Ishikawa (cell line): ENCODE measurements at regions not wholly inside any gene's neighbourhood (a gene's known extent, or its start where the extent isn't known, plus 50 kb on each side); places are given as distances from the start of the nearest gene placed in this dataset.

Experiments
- CEBPB ChIP-seq: IDR thresholded peaks from 2 replicates; pipeline ENCODE4 v1.6.1; 2012
- NFIC ChIP-seq: IDR thresholded peaks from 2 replicates; pipeline ENCODE4 v1.6.1; 2012
- TAF1 ChIP-seq: IDR thresholded peaks from 2 replicates; pipeline ENCODE4 v1.6.1; 2012; ENCODE audit warnings: low read depth, mild to moderate bottlenecking
- TEAD4 ChIP-seq: IDR thresholded peaks from 2 replicates; pipeline ENCODE4 v1.6.1; 2012
- TF ChIP-seq, protein P1 (sequence below): IDR thresholded peaks from 2 replicates; pipeline ENCODE4 v1.6.1; 2012; ENCODE audit warnings: low read depth, mild to moderate bottlenecking
- TF ChIP-seq, protein P2 (sequence below): IDR thresholded peaks from 2 replicates; pipeline ENCODE4 v1.6.1; 2012

DNA sequence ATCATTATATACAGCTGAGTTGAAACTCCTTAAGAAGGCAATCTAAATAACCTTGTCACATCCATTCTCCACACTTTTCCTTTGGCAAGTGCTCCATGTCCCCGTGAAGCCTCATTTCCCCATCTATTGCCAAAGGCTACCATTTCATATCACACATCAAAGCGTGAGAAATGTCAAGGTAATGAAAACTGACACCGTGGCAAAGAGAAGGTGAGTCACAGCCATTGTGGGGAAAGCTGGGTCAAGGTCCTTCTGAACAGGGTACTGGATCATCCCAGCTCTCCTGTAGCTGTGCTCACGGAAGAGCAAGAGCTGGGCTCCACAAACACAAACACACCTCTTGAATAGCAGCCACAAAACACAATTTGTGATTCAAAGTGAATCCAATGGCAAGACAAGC, 58.2 kb upstream of the REG3G start:
- TF ChIP-seq TAF1 = no peak
- no peak for TF ChIP-seq CEBPB
- TF ChIP-seq TEAD4 = no peak
- TF ChIP-seq, protein P1, sequence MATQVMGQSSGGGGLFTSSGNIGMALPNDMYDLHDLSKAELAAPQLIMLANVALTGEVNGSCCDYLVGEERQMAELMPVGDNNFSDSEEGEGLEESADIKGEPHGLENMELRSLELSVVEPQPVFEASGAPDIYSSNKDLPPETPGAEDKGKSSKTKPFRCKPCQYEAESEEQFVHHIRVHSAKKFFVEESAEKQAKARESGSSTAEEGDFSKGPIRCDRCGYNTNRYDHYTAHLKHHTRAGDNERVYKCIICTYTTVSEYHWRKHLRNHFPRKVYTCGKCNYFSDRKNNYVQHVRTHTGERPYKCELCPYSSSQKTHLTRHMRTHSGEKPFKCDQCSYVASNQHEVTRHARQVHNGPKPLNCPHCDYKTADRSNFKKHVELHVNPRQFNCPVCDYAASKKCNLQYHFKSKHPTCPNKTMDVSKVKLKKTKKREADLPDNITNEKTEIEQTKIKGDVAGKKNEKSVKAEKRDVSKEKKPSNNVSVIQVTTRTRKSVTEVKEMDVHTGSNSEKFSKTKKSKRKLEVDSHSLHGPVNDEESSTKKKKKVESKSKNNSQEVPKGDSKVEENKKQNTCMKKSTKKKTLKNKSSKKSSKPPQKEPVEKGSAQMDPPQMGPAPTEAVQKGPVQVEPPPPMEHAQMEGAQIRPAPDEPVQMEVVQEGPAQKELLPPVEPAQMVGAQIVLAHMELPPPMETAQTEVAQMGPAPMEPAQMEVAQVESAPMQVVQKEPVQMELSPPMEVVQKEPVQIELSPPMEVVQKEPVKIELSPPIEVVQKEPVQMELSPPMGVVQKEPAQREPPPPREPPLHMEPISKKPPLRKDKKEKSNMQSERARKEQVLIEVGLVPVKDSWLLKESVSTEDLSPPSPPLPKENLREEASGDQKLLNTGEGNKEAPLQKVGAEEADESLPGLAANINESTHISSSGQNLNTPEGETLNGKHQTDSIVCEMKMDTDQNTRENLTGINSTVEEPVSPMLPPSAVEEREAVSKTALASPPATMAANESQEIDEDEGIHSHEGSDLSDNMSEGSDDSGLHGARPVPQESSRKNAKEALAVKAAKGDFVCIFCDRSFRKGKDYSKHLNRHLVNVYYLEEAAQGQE = no peak

DNA sequence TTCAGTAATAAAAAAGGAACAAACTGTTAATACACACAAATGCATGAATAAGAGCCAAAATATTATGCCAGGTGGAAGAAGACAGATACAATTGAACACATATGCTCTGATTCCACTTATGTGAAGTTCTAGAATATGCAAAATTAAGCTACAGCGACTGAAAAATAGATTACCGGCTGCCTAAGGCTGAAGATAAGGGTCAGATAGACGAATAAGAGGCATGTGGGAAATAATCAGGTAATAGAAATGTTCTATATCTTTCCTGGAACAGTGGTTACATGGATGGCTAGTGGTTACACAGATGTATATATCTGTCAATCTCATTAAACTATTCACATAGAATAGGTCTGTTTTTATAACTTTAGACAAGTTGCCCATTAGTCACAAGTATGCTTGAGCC, 51.9 kb upstream of the REG3G start:
- TF ChIP-seq NFIC = no peak
- TF ChIP-seq, protein P2, sequence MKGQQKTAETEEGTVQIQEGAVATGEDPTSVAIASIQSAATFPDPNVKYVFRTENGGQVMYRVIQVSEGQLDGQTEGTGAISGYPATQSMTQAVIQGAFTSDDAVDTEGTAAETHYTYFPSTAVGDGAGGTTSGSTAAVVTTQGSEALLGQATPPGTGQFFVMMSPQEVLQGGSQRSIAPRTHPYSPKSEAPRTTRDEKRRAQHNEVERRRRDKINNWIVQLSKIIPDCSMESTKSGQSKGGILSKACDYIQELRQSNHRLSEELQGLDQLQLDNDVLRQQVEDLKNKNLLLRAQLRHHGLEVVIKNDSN = no peak
